Right ventricle myocardium superior (tissue), 1 donor: ENCODE measurements at regions not wholly inside any gene's neighbourhood (a gene's known extent, or its start where the extent isn't known, plus 50 kb on each side); places are given as distances from the start of the nearest gene placed in this dataset.
"Not testable (repeated sequence)": the region's sequence is repeated elsewhere in the genome, so short reads cannot be mapped to it uniquely, and the experiment has no call there.

ENCODE experiments used
- ATAC-seq: fragments of 200-7000 bp; cut with Tn5 transposase; one replicate; pipeline ENCODE4 v1.9.1; 2020; ENCODE audit warnings: mild to moderate bottlenecking; ENCODE audit not compliant: poor library complexity
- DNase-seq: peaks from one replicate; pipeline ENCODE4 v3.0.0-alpha.2; 2020
- intact Hi-C: fragments of 100-400 bp; cut with DNase I; formaldehyde crosslinking; loops from one replicate; pipeline ENCODE4 v1.11.2; 2022
- donor health status: DM: no; HTN: yes; CAD: no; lungs with severe emphysema.

DNA sequence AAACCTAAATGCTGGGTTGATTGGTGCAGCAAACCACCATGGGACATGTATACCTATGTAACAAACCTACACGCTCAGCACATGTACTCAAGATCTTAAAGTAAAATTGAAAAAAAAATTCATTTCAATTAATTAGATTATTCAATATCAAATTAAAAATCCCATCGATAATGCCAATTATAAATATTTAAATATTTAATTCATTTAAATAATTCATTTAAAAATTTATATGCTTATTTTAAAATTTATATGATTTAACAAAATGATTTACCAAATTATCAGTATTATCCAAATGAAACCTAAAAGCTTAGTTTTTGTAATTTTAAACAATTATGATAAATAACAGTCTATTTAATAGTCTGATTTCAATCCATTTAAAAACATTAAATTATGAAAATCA is 560.4 kb downstream of the NUP35 start:
- ATAC-seq = no peak
- intact Hi-C loops = no loop called here
- DNase-seq = no peak

DNA sequence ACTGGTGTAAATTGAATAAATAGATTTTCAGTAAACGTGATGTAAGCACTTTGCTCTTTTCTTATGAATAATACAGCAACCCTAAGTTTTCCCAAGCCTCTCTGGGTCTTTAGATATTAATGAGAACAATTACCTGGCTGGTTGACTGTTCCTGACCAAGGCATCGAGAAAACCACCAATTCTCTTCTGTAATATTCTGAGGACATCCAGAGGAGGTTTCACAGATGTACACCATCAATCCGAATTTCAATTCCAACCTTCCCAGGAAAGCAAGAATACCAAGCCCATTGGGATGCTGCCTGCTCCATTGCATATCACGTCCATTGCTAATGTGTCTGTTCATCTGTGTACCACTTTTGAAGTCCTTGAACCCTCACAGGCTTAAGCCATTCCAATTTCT is 571.8 kb downstream of the NUP35 start:
- DNase-seq (no peak), ATAC-seq (peak; percentile 58)
- intact Hi-C loops = loop anchor here (5.0 kb wide), 1 partner anchor 449 kb away; no protein-coding TSS in a partner anchor

DNA sequence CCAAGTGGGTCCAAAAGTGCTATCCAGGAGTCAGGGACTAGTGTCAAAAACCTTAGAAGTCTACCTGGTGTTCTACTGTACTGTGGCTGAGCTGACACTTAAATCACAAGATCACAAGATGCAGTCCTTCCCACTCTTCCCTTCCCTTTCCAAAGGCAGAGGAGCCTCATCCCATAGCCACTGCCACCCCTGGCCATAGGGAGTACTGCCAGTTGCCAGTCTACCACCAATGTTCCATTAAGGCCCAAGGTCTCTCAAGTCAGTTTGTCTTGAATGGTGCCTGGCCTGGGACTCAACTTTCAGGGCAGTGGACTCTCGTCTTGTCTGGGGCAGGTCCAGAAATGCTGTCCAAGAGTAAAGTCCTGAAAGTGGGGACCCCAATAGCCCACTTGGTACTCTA is 585.6 kb downstream of the NUP35 start:
- no peak for DNase-seq
- intact Hi-C loops = no loop called here
- ATAC-seq = no peak

DNA sequence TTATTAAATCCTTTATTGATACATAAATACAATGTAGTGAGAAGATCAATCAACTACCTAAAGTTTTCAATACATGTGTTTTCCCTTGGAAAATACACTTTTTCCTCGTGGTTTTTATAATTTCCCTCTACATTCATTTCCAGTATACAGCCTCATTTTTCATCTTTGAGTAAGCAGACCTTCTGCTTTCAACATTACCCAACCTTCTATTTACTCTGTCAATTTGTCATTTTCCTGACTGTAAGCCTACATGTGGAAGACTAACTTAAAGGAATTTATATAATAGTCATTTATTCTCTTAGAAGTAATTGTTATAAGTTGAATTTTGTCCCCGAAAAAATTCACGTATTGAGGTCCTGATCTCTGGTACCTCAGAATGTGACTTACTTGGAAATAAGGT is 594.0 kb downstream of the NUP35 start:
- DNase-seq (no peak), ATAC-seq (no peak)
- intact Hi-C loops = no loop called here

- no peak for ATAC-seq
- DNase-seq = no peak
- intact Hi-C loops = no loop called here
Measured at GRCh38 chr2:183723278-183723677, 599.0 kb downstream of the NUP35 start.

GRCh38 chr2:183729380-183729779 is 605.1 kb downstream of the NUP35 start:
- no peak for DNase-seq
- intact Hi-C loops = no loop called here
- ATAC-seq = no peak

- ATAC-seq (no peak), DNase-seq (no peak)
- intact Hi-C loops = no loop called here
Measured at GRCh38 chr2:183740241-183740640, 616.0 kb downstream of the NUP35 start.

- intact Hi-C loops = no loop called here
- DNase-seq = no peak
- no peak for ATAC-seq
Measured at GRCh38 chr2:183752571-183752970, 628.3 kb downstream of the NUP35 start.

DNA sequence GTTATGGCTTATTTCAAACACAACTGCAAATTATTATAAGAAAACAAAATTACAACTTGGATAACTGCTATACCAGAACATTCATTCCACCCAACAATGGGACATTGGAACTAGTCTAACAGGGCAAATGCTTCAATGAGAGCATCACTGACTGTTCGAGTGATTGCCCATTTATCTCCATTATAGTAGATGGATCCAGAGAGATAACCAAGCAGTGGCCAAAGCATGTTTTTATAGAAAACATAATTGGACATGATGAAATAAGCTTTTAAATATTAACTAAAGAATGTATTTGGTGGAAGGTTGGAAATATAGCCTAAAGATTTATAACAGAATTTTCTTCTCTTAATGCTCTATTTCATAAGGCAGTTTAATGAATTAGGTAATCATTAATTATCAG is 634.8 kb downstream of the NUP35 start:
- ATAC-seq (no peak), DNase-seq (no peak)
- intact Hi-C loops = no loop called here

DNA sequence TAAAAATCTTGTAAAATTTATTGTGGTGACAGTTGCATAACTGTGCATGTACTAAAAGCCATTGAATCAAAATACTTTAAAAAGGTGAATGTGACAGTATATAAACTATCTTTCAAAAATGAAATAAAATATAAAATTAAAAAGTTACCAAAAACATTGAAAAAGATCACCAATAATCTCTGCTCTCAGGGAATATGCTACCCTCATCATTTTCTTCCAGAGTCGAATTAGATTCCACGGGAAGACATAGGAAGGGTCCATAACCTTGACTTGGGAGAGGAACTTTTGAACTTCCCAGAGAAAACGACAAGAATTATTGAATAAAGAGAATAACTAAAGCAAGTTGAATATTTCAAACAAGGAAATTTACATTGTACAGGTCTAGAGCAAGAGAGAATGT is 649.5 kb downstream of the NUP35 start:
- intact Hi-C loops = no loop called here
- DNase-seq = no peak
- no peak for ATAC-seq

DNA sequence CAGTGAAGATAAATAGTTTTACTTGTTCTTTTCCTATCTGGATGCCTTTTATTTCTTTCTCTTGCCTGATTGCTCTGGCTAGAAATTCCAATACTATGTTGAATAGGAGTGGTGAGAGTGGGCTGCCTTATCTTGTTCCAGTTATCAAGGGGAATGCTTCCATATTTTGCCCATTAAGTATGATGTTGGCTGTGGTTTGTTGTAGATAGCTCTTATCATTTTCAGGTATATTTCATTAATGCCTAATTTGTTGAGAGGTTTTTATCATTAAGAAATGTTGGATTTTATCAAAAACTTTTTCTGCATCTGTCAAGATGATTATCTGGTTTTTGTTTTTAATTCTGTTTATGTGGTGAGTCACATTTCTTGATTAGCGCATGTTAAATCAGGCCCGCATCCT is 655.8 kb downstream of the NUP35 start:
- ATAC-seq = no peak
- DNase-seq = no peak
- intact Hi-C loops = no loop called here

- no peak for DNase-seq
- ATAC-seq = no peak
- intact Hi-C loops = no loop called here
Measured at GRCh38 chr2:183782436-183782835, 658.2 kb downstream of the NUP35 start.

GRCh38 chr2:183788796-183789195 is 664.6 kb downstream of the NUP35 start:
- ATAC-seq, intact Hi-C loops, DNase-seq: not testable (repeated sequence)

DNA sequence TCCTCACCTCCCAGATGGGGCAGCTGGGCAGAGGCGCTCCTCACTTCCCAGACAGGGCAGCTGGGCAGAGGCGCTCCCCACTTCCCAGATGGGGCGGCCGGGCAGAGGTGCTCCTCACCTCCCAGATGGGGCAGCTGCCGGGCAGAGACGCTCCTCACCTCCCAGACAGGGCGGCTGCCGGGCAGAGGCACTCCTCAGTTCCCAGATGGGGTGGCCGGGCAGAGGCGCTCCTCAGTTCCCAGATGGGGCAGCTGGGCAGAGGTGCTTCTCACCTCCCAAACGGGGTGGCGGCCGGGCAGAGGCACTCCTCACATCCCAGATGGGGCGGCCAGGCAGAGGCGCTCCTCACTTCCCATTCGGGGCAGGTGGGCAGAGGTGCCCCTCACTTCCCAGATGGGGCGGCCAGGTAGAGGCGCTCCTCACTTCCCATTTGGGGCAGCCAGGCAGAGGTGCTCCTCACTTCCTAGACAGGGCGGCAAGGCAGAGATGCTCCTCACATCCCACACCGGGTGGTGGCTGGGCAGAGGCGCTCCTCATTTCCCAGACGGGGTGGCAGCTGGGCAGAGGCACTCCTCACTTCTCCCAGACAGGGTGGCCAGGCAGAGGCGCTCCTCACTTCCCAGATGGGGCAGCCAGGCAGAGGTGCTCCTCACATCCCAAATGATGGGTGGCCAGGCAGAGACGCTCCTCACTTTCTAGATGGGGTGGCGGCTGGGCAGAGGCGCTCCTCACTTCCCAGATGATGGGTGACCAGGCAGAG is 668.1 kb downstream of the NUP35 start:
- ATAC-seq, DNase-seq, intact Hi-C loops: not testable (repeated sequence)

GRCh38 chr2:183798535-183798934 is 674.3 kb downstream of the NUP35 start:
- intact Hi-C loops = no loop called here
- ATAC-seq = no peak
- no peak for DNase-seq

GRCh38 chr2:183799761-183800160 is 675.5 kb downstream of the NUP35 start:
- DNase-seq = no peak
- intact Hi-C loops = no loop called here
- ATAC-seq = no peak

GRCh38 chr2:183803596-183803995 is 679.4 kb downstream of the NUP35 start:
- ATAC-seq (no peak), DNase-seq (no peak)
- intact Hi-C loops = no loop called here

DNA sequence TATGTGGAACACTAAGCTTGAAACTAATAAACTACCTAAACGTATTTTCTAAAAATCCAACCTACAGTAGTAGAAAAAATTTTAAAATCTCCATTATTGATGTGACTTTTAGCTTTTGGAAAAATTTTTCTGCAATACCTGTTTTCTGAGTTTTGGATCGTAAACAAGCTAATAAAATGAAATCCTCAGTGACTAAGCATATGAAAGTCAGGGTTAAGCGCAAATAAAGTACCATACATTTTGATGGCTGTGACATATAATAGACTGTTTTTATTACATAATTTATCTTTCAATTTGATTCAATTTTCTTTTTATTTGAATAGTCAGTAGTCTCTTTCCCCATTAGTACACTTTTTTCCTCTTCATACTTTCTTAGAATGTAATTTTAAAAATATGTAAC is 683.6 kb downstream of the NUP35 start:
- DNase-seq (no peak), ATAC-seq (no peak)
- intact Hi-C loops = no loop called here

GRCh38 chr2:183809404-183809803 is 685.2 kb downstream of the NUP35 start:
- intact Hi-C loops = no loop called here
- no peak for ATAC-seq
- DNase-seq = no peak

GRCh38 chr2:183811281-183811680 is 687.0 kb downstream of the NUP35 start:
- intact Hi-C loops = no loop called here
- ATAC-seq (no peak), DNase-seq (no peak)

GRCh38 chr2:183812091-183812490 is 687.8 kb downstream of the NUP35 start:
- DNase-seq = no peak
- no peak for ATAC-seq
- intact Hi-C loops = no loop called here
